ENCODE measurements at regions not wholly inside any gene's neighbourhood (a gene's known extent, or its start where the extent isn't known, plus 50 kb on each side); places are given as distances from the start of the nearest gene placed in this dataset.

DNA sequence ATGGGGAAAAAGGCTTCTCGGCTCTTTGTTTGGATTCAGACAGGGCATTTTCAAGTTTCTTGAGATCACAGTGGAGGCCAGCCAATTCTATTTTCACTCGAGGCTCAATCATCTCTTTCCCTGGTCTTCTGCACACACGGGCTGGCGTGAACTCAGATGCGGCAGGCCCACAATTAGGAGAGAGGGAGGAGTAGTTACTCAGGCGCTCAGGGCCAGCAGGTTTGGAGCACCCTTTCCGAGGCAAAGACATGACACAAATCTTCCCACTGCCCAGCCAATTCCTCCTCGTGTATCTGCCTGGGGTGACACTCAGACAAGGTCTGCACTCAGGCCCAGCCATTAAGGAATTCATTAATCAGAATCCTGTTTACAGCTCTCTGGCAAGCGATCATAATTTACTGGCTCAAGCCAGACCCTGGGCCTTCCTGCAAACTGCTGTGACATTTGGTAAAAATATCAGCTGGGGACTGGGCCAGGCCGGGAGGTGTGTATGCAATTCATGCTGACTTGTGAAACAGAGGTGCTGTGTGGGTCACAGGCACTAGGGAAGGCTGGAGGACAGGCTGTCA lies 68.1 kb upstream of the TLE3 start:
- TF ChIP-seq POLR2A (IDR thresholded peaks at IDR 0.05) = no peak
- TF ChIP-seq, protein P1, sequence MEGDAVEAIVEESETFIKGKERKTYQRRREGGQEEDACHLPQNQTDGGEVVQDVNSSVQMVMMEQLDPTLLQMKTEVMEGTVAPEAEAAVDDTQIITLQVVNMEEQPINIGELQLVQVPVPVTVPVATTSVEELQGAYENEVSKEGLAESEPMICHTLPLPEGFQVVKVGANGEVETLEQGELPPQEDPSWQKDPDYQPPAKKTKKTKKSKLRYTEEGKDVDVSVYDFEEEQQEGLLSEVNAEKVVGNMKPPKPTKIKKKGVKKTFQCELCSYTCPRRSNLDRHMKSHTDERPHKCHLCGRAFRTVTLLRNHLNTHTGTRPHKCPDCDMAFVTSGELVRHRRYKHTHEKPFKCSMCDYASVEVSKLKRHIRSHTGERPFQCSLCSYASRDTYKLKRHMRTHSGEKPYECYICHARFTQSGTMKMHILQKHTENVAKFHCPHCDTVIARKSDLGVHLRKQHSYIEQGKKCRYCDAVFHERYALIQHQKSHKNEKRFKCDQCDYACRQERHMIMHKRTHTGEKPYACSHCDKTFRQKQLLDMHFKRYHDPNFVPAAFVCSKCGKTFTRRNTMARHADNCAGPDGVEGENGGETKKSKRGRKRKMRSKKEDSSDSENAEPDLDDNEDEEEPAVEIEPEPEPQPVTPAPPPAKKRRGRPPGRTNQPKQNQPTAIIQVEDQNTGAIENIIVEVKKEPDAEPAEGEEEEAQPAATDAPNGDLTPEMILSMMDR (IDR thresholded peaks at IDR 0.05) = no peak
